ENCODE measurements at regions not wholly inside any gene's neighbourhood (a gene's known extent, or its start where the extent isn't known, plus 50 kb on each side); places are given as distances from the start of the nearest gene placed in this dataset.

GRCh38 chr2:183919167-183919566, 679.2 kb upstream of the ZNF804A start:
- TF ChIP-seq, protein P1, sequence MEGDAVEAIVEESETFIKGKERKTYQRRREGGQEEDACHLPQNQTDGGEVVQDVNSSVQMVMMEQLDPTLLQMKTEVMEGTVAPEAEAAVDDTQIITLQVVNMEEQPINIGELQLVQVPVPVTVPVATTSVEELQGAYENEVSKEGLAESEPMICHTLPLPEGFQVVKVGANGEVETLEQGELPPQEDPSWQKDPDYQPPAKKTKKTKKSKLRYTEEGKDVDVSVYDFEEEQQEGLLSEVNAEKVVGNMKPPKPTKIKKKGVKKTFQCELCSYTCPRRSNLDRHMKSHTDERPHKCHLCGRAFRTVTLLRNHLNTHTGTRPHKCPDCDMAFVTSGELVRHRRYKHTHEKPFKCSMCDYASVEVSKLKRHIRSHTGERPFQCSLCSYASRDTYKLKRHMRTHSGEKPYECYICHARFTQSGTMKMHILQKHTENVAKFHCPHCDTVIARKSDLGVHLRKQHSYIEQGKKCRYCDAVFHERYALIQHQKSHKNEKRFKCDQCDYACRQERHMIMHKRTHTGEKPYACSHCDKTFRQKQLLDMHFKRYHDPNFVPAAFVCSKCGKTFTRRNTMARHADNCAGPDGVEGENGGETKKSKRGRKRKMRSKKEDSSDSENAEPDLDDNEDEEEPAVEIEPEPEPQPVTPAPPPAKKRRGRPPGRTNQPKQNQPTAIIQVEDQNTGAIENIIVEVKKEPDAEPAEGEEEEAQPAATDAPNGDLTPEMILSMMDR (IDR thresholded peaks at IDR 0.05; ENCODE audit: control insufficient read depth, extremely low read depth, insufficient read depth), result no peak
- DNase-seq (ENCODE audit: low read depth), result no peak
- H3K4me3 ChIP-seq (ENCODE audit: low read depth, low read length), result no peak overlapping the region

- no peak overlapping the region for H3K4me3 ChIP-seq (ENCODE audit: low read depth, low read length)
- TF ChIP-seq, protein P1 (IDR thresholded peaks at IDR 0.05; ENCODE audit: control insufficient read depth, extremely low read depth, insufficient read depth), result no peak
- DNase-seq (ENCODE audit: low read depth), result no peak
These were observed 678.4 kb upstream of the ZNF804A start for GRCh38 chr2:183919926-183920325.

DNA sequence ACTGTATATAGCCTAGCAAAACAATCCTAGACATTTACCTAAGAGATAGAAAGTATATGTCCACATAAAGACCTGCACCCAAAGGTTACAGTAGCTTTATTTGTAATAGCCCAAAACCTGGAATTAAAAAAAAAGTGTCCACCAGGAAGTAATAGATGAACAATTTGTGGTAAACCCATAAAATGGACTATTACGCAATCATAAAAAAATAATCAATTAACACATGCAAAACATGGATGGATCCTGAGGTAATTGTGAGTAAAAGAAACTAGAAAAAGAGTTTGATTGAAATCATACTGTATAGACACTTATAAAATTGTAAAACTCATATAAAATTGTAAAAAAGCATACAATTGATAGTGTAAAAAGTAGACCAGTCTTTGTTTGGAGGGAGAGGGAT, 673.0 kb upstream of the ZNF804A start:
- TF ChIP-seq, protein P1 (IDR thresholded peaks at IDR 0.05; ENCODE audit: control insufficient read depth, extremely low read depth, insufficient read depth), result no peak
- no peak overlapping the region for H3K4me3 ChIP-seq (ENCODE audit: low read depth, low read length)
- DNase-seq (ENCODE audit: low read depth), result no peak

DNA sequence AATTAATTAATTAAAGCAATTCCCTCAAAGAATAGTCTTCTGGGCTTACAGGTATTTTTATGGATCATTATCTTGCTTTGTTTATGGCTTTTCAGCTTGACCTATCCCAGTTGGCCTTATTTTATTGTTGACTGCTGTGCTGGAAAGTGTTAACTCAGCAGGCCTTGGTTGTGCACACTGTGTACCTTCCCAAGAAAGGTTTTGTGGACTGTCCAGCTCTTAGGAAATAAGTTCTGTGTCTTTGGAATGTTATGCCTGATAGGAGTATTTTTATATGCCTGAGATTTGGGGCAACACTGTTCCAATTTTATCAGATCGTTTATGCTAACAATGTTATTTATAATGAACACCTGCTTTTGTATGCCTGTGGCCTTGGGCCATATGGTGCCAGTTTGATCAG, 671.9 kb upstream of the ZNF804A start:
- TF ChIP-seq, protein P1 (IDR thresholded peaks at IDR 0.05; ENCODE audit: control insufficient read depth, extremely low read depth, insufficient read depth), result no peak
- peak; percentile 66 for DNase-seq (ENCODE audit: low read depth)
- H3K4me3 ChIP-seq (ENCODE audit: low read depth, low read length), result no peak overlapping the region

DNA sequence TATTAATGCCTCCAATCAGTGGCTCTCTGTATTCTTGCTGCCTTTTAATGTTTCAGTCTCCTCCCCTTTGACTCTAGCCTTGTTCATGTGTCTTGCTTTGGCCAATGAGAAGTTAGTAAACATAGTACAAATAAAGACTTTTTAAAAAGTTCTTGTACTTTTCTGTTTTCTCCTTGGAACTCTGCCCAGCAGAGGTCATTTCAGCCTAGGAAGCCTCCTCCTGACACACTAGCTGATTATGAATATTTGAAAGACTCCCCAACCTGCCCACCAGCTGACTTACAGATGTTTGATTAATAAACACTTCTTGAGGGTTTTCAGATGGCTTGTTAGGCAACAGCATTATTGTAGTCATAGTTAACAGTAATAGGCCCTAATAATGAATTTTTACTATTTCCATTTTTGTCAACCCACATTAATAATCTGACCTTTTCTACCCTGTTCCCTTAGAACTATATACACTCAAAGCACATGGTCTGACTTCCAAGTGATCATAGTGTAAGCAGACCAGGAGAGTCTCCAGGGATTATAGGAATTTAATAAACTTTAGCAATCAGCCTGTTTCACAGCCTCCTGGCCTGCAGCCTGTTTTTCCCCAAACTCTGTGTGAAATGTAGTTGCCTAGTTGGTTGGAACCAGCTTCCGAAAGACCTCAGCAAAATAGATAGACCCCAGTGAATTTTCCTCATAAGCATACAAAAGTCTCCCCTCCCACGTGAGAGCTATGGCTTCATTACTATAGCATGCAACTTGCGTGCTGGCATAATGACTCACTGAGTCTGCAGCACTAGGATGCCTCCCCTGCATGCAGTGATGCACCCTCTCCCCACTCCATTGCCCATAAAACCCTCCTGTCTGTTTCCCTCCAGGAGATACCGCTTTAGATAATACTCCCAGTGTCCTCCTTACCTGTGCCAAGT, 670.7 kb upstream of the ZNF804A start:
- TF ChIP-seq, protein P1 (IDR thresholded peaks at IDR 0.05; ENCODE audit: control insufficient read depth, extremely low read depth, insufficient read depth), result no peak
- peak; percentile 41 for DNase-seq (ENCODE audit: low read depth)
- no peak overlapping the region for H3K4me3 ChIP-seq (ENCODE audit: low read depth, low read length)

GRCh38 chr2:183935005-183935404, 663.3 kb upstream of the ZNF804A start:
- no peak for DNase-seq (ENCODE audit: low read depth)
- H3K4me3 ChIP-seq (ENCODE audit: low read depth, low read length), result no peak overlapping the region
- TF ChIP-seq, protein P1 (IDR thresholded peaks at IDR 0.05; ENCODE audit: control insufficient read depth, extremely low read depth, insufficient read depth), result no peak

Data from LNCaP clone FGC (cell line).